Breast epithelium (tissue), 3 donors: ENCODE measurements at regions not wholly inside any gene's neighbourhood (a gene's known extent, or its start where the extent isn't known, plus 50 kb on each side); places are given as distances from the start of the nearest gene placed in this dataset.

ENCODE experiments used
- POLR2A ChIP-seq: fragments of 450-650 bp; IDR thresholded peaks from one replicate; pipeline ENCODE4 v1.6.1; 2016; ENCODE audit warnings: antibody characterized with exemption, mild to moderate bottlenecking, moderate library complexity
- TF ChIP-seq, protein P1 (sequence below), 3 donors: fragments of 450-650 bp; IDR thresholded peaks; one replicate each; pipeline ENCODE4 v1.5.1; 2016 to 2017; ENCODE audit warnings: antibody characterized with exemption in 3 of 3, mild to moderate bottlenecking in 3 of 3, moderate library complexity in 3 of 3

DNA sequence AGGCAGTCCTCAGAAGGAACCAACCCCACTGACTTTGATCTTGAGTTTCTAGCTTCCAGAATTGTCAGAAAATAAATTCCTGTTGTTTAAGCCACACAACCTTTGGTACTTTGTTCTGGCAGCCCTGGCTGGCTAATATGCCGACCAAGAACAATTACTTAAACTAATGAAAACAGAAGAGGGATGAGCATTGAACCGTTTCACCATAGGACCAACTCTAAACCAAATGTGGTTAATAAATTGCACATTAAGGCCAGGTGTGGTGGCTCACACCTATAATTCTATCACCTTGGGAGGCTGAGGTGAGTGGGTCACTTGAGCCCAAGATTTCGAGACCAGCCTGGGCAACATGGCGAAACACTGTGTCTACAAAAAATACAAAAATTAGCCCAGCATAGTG lies 160.9 kb upstream of the RAI14 start:
- TF ChIP-seq, protein P1, sequence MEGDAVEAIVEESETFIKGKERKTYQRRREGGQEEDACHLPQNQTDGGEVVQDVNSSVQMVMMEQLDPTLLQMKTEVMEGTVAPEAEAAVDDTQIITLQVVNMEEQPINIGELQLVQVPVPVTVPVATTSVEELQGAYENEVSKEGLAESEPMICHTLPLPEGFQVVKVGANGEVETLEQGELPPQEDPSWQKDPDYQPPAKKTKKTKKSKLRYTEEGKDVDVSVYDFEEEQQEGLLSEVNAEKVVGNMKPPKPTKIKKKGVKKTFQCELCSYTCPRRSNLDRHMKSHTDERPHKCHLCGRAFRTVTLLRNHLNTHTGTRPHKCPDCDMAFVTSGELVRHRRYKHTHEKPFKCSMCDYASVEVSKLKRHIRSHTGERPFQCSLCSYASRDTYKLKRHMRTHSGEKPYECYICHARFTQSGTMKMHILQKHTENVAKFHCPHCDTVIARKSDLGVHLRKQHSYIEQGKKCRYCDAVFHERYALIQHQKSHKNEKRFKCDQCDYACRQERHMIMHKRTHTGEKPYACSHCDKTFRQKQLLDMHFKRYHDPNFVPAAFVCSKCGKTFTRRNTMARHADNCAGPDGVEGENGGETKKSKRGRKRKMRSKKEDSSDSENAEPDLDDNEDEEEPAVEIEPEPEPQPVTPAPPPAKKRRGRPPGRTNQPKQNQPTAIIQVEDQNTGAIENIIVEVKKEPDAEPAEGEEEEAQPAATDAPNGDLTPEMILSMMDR (IDR thresholded peaks at IDR 0.05) = no peak
- no peak for TF ChIP-seq POLR2A
